HG03432 (cell line): ENCODE measurements at regions not wholly inside any gene's neighbourhood (a gene's known extent, or its start where the extent isn't known, plus 50 kb on each side); places are given as distances from the start of the nearest gene placed in this dataset.
"Not testable (repeated sequence)": the region's sequence is repeated elsewhere in the genome, so short reads cannot be mapped to it uniquely, and the experiment has no call there.

Experiments used
- ATAC-seq: cut with Tn5 transposase; IDR thresholded peaks from one replicate; pipeline ENCODE4 v1.9.1; 2021; ENCODE audit warnings: mild to moderate bottlenecking, moderate library complexity; ENCODE audit not compliant: unreplicated experiment

DNA sequence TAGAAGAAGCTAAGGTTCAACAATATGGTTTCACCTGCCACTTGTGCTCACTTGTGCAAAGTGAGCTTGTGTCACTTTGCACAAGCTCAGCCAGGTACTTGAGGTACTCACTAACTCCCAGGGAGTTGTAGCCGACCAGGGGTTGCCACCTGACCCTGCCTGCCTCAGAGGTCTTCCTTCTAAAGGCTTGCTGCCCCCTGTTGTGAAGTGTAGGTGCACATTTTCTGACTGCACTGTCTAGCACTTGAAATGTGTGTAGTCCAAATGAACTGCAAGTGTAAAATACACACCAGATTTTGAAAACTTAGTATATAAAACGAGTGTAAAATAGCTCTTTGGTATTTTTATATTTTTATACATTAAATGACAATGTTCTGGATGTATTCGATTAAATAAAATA is 230.8 kb downstream of the DLEU7 start:
- ATAC-seq, result no peak

DNA sequence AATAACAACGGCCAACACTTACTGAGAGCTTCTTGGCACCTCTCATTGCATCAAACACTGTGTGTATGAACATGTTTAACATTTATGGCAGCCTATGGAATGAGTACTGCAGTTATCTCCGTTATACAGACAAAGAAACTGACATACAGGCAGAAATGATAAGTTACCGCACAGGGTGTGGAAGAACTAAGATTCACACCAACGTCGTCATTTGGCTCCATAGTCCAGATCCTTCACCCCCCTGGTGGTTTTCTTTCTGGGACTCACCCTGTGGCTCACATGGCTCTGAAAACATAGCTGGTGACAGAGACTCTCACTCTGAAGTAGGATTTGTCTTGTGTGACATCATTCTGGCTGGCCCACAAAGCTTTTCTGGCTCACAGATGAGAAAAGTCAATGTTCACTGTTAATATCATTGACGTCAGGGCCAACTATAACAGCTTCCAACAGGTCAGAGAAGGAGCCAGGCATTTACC is 230.1 kb downstream of the DLEU7 start:
- ATAC-seq, result no peak

DNA sequence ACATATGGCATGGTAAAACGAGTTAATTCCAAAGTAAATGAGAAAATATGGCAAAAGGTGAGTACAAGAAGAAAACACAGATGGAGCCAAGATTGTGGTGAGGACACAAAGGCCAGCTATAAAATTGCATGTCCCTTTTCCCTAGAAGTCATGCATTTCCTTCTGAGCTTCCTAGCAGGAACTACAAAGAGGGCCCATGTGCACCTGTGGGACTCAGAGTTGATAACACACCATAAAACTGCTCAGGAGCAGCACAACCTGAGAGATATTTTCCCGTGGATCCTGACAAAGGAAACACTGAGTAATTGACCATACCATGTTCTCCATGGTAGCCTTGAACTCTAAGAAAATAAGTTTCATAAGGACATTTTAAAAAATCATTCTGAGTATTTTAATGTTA is 228.3 kb downstream of the DLEU7 start:
- no peak for ATAC-seq

DNA sequence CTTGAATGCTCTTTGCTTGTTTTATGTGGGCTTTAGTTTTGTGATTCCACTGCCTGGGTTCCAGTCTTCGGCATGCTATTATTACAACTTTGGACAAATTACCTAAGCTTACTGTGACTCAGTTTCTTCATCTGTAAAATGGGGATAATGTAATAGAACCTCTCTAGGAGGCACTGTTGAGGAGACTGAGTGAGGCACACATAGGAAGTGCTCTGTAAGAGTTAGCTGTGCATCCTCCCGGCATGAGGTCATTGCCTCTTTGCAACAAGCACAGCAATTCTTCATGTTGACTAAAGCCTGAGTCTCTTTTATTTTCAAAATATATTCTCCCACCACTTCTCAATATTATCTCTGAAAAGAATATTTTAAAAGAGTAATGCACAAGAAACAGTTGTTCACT is 227.4 kb downstream of the DLEU7 start:
- ATAC-seq, result no peak

GRCh38 chr13:50617134-50617721 is 226.3 kb downstream of the DLEU7 start:
- no peak for ATAC-seq

DNA sequence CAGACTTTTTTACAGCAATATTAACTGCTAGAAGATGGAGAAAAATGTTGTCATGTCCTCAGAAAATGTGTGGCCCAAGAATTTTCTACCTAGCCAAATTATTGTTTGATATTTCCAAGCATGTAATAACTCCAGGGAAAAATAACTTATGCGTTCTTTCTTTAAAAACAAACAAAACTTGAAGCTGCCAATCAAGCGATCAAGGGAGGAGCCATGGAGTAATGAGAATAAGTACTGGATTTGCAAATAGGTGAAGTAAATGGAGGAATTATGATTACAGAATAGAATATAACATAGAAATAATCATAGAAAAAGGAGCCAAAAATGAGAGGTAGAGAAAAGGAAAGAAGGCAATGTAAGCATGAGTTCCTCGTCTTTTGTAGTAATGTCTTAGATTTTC is 225.3 kb downstream of the DLEU7 start:
- no peak for ATAC-seq

DNA sequence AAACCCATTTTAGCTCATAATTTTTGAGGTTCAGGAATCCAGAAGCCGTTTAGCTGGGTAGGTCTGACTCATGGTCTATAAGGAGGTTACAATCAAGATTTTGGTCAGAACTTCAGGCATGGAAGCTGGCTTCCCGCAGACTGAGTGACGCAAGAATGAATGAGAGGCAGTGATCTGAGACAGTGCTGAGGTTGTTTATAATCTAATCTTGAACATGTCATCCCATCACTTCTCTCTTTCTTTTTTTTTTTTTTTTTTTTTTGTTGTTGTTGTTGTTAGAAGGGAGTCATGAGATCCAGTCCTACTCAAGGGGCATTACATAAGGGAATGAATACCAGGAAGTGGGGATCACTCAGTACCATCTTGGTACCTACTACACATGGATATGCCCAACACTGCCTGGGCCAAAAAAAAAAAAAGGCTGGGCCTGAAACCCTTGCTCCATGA is 217.4 kb downstream of the DLEU7 start:
- no peak for ATAC-seq

DNA sequence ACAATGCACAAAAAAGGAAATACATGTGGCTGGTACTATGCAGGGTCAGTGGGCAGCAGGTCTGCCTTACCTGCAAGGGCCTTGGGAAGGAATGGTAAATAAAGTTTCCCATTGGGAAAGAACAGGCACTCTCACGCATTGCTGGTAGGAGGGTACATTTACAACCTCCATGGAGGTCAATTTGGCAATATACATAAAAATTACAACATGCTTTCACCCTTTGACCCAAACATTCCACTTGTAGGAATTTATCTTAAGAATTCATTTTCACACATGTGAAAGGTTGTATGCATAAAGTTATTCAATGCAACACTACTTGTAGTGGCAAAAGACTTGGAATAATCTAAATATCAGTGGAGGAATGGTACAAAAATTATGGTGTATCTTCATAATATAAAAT is 216.4 kb downstream of the DLEU7 start:
- ATAC-seq, result no peak

DNA sequence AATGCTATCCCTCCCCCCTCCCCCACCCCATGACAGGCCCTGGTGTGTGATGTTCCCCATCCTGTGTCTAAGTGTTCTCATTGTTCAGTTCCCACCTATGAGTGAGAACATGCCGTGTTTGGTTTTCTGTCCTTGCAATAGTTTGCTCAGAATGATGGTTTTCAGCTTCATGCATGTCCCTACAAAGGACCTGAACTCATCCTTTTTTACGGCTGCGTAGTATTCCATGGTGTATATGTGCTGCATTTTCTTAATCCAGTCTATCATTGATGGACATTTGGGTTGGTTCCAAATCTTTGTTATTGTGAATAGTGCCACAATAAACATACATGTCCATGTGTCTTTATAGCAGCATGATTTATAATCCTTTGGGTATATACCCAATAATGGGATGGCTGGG is 215.0 kb downstream of the DLEU7 start:
- not testable (repeated sequence) for ATAC-seq

GRCh38 chr13:50629497-50629896 is 214.0 kb downstream of the DLEU7 start:
- ATAC-seq, result no peak

DNA sequence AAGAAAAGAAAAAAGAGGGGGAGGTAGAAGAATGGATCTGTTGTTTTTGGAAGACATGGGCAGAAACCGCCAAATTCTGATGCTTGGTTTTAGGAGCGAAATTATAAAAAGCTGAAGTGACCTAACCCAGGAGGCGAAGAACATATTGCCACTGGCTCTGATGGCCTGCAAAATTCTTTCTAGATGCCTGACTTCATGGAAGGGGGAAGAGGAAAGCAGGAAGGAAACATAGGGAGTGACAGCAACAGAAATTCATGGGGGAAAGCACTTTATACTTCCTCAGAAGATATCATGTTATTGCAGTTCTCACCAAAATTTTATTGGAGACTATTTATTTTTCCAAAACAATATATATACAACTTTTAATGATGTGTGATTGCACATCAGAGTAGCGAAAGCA is 213.5 kb downstream of the DLEU7 start:
- no peak for ATAC-seq

GRCh38 chr13:50631041-50631440 is 212.5 kb downstream of the DLEU7 start:
- ATAC-seq, result no peak

- no peak for ATAC-seq
These were observed 209.2 kb downstream of the DLEU7 start for GRCh38 chr13:50634339-50634738.

GRCh38 chr13:50635504-50635903 is 208.0 kb downstream of the DLEU7 start:
- peak; percentile 68 for ATAC-seq

- peak; percentile 72 for ATAC-seq
These were observed 207.3 kb downstream of the DLEU7 start for GRCh38 chr13:50636007-50636704.

DNA sequence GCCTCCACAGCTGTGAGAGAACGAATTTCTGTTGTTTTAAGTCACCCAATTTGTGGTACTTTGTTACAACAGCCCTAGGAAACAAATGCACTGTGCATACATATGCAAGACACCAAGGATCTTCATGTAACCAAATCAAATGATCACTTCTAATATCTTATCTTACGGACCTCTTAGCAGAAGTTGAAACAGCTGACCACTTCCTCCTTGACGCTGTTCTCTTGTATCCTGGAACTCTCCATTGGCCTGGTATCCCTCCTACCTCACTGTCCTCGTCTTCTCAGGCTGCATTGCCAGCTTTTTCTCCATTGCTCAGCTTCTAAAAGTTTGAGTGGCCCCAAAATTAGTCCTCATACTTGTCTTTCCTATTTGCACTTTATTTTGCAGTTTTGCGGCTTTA is 200.4 kb downstream of the DLEU7 start:
- ATAC-seq, result no peak

DNA sequence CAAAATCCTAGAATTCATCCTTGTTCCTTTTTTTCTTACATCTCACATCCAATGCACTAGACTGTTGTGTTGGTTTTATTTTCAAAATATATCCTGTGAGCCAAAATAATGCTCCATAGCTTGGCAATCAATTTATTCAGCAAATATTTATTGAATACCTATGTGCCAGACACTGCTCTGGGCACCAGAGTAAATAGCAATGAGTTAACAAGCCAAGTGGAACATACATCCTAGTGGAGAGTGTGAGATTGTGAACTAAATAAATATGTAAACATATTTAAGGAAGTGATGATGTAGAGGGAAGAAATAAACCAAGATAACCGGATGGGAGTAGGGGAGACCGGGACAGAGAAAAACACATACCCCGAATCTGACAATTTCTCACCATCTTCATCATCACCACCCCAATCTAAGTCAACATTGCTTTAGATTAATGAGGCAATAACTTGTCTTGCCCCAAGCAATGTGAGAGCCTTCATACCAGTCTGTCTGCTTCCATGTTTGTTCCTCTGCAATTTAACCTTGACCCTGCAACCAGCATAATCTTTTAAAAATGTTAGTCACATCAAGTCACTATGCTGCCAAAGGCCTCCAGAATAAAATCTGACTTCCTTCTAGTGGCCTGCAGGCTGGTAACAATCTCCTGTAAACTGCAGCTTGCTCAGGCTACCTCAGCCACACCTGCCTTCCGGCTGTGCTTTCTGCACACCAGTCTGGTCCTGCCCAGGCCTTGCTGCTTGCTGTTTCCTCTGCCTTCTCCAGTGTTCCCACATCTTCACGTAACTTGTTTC is 199.2 kb downstream of the DLEU7 start:
- ATAC-seq, result no peak

GRCh38 chr13:50645092-50645491 is 198.4 kb downstream of the DLEU7 start:
- ATAC-seq, result no peak

DNA sequence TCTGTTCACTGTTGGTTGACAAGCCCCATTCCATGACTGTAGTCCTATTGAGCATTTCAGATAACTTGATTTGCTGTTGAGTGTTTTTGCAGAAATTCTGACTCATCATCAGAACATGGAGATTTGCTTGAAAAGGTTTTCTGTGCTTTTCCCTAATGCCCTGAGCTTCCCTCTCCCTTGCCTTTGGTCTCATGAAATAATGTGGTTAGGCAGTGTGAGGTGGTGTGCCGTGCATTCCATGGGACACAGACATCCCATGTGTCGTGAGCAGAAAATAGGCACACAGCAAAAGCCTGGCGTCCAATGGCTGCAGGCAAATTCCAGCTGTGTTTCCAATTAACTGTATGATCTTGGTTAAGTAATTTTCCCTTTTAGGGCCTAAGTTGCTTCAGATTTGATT is 197.4 kb downstream of the DLEU7 start:
- no peak for ATAC-seq

DNA sequence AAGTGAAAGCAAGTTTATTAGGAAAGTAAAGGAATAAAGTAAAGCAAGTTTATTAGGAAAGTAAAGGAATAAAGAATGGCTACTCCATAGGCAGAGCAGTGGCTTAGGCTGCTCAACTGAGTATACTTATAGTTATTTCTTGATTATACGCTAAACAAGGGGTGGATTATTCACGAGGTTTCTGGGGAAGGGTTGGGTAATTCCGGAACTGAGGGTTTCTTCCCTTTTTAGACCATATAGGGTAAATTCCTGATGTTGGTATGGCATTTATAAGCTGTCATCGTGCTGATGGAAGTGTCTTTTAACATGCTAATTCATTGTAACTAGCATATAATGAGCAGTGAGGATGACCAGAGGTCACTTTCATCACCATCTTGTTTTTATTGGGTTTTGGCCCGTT is 194.3 kb downstream of the DLEU7 start:
- ATAC-seq, result no peak

DNA sequence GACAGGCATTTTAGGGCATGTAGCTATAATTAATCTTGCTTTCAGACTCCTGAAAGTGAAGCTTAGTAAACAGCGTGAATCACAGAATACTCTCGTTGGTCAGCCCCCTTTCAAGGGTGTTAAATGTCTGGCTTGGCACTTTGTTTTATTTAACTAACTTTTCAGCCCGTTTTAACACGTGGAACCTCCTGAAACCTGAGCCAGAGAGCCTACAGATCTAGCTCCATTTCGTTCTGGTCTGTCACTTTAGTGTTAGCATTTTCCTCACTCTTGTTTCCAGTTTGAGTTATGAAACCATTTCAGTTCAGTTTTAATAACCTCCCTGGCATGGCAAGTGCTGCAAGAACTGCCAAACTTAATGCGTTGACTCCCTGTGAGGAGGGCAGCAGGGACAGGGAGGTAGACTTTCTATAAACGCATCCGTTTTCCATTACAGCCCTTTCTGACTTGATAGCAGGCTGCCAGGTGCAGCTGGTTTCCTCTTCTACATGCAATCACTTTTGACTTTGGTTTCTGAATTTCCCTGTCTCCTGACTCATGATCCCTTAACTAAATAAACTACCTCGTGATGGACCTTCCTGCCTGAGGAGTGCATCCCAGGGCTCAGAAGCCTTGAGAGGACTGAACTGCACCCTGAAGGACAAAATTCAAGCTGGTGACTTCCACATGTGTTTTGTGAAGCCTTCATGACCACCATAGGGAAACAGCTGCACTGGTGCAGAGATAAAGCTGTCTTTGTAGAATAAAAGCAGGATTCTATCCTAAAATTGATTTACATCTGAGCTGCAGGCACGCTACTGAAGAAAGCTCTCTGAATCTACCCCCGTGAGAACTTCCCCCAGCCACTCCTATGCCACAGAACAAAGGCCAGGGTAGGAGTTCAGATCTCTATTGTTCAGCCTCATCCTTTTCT is 192.6 kb downstream of the DLEU7 start:
- peak; percentile 42 for ATAC-seq
